T47D (cell line): ENCODE measurements at regions not wholly inside any gene's neighbourhood (a gene's known extent, or its start where the extent isn't known, plus 50 kb on each side); places are given as distances from the start of the nearest gene placed in this dataset.
"Not testable (repeated sequence)": the region's sequence is repeated elsewhere in the genome, so short reads cannot be mapped to it uniquely, and the experiment has no call there.

ENCODE experiments used
- DNase-seq, 2 experiments: peaks; one replicate each; pipeline versions ENCODE4 v3.0.0 to v3.0.0-alpha.2; 2011 to 2012; ENCODE audit warnings: low read depth in 1 of 2, low spot score in 1 of 2
- JUND ChIP-seq: IDR thresholded peaks from 2 replicates; pipeline ENCODE4 v1.6.1; 2012; ENCODE audit warnings: low read depth
- in situ Hi-C: cut with HindIII; loops from 2 replicates; pipeline ENCODE4 v1.10.0; 2016; ENCODE audit warnings: low sequenced_read_pairs, low pct_unique_long_range_greater_than_20kb

- DNase-seq: no peak
- no peak for TF ChIP-seq JUND
- in situ Hi-C loops: no loop called here
These were observed 186.9 kb downstream of the ASB1 start for GRCh38 chr2:238613610-238614009.

- in situ Hi-C loops: no loop called here
- TF ChIP-seq JUND: no peak
- DNase-seq: no peak
These were observed 187.6 kb downstream of the ASB1 start for GRCh38 chr2:238614376-238614775.

GRCh38 chr2:238615187-238615586, 188.5 kb downstream of the ASB1 start:
- in situ Hi-C loops: no loop called here
- TF ChIP-seq JUND: no peak
- DNase-seq: no peak

GRCh38 chr2:238616681-238617080, 190.0 kb downstream of the ASB1 start:
- in situ Hi-C loops: no loop called here
- no peak for TF ChIP-seq JUND
- DNase-seq: no peak

GRCh38 chr2:238618494-238619283, 192.0 kb downstream of the ASB1 start:
- not testable (repeated sequence) for DNase-seq

GRCh38 chr2:238627899-238628298, 201.2 kb downstream of the ASB1 start:
- in situ Hi-C loops: no loop called here
- DNase-seq: no peak
- no peak for TF ChIP-seq JUND

More at GRCh38 chr2:238618494-238619283, 192.0 kb downstream of the ASB1 start:
- in situ Hi-C loops: not testable (repeated sequence)

GRCh38 chr2:238629064-238629463, 202.3 kb downstream of the ASB1 start:
- in situ Hi-C loops: no loop called here
- TF ChIP-seq JUND: no peak
- DNase-seq: no peak

GRCh38 chr2:238631491-238632180, 204.9 kb downstream of the ASB1 start:
- DNase-seq: no peak
- in situ Hi-C loops: no loop called here
- TF ChIP-seq JUND: no peak

GRCh38 chr2:238632181-238633060, 205.7 kb downstream of the ASB1 start:
- in situ Hi-C loops: no loop called here
- no peak for TF ChIP-seq JUND
- DNase-seq: no peak

- TF ChIP-seq JUND: no peak
- in situ Hi-C loops: no loop called here
- no peak for DNase-seq
These were observed 206.9 kb downstream of the ASB1 start for GRCh38 chr2:238633426-238634328.

- in situ Hi-C loops: no loop called here
- no peak for DNase-seq
- TF ChIP-seq JUND: no peak
These were observed 208.1 kb downstream of the ASB1 start for GRCh38 chr2:238634701-238635357.
